Inflammatory macrophage treated with lipopolysaccharide for 4 hours (primary cell): ENCODE measurements at regions not wholly inside any gene's neighbourhood (a gene's known extent, or its start where the extent isn't known, plus 50 kb on each side); places are given as distances from the start of the nearest gene placed in this dataset.
A peak's percentile ranks its signal among the peaks of the same experiment; 100 is the strongest.

Experiments
- DNase-seq: peaks from one replicate; pipeline ENCODE4 v3.0.0-alpha.2; 2020

DNA sequence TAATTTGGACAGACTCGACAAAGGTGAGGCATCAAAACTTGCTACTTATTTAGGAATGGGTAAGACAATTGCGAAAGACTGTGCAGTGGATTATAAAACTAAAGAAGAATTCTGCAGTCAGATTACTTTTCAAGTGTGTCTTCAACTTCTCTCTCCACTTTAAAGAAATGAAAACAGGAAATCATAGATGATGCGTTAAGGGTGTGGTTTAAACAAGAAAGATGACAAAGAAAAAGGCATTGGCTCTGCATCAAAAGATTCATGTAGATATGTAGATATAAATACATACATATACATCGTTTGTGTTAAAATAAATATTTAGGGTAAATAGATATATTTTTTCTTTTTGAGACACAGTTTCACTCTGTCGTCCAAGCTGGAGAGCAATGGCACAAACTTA is 74.6 kb upstream of the PARP11 start:
- peak; percentile 65 for DNase-seq

- DNase-seq = peak; percentile 6
These were observed 72.5 kb upstream of the PARP11 start for GRCh38 chr12:3945671-3946070.

DNA sequence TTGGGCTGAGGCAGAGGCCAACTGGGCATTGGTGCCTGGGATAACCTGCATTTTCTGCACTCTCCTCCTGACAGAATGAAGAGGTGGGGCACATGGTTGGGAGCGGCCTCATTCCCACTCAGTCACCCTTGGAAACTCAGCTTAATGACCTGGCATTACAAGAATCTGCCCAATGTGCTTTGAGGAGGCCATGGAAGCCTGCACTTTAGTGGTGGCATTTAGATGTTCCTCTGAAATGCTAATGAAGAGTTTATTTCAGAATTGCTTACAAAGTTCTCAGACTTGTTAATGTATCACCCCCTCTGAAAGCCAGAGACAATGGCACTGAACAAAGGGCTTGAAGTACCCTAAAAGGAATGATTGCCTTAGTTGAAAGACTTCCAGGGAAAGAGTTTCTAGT is 71.4 kb upstream of the PARP11 start:
- DNase-seq = no peak

DNA sequence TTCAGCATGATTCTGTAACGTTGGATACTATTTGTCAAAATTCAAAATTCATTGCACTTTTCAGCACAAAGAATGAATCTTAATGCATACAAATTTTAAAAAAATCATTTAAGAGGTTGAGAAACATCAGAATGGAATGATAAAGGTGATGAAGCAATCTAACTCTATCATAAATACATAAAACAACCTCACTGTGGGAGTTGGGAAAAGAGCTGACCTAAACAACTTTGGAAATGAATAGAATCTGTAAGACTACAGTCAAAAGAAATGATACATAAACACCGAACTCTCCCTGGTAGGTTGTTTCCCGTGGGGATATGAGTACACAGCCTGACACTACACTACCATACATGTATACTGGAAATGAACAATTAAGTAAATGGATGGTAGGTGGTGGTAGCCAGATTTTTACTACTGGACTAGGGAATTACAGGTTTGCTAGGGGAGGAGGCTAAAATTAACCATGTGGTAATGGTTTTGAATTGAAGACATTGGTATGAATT is 64.9 kb upstream of the PARP11 start:
- no peak for DNase-seq

- DNase-seq = no peak
These were observed 61.9 kb upstream of the PARP11 start for GRCh38 chr12:3935078-3935477.

DNA sequence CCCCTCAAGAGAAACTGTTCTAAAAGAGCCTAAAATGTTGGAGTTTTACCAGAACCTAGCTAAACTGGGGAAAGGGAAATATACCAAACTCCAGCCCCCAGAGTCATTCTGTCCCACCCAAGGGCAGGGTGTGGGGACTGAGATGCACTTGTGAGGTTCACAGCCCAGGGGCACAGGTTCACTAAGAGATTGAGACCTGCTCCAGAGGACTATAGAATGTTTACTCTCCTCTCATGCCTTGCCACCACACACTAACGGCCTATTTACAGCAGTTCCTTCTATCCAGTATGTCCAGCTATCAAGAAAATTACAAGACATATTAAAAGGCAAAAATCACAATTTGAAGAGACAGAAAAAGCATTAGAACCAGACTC is 60.6 kb upstream of the PARP11 start:
- DNase-seq = no peak

DNA sequence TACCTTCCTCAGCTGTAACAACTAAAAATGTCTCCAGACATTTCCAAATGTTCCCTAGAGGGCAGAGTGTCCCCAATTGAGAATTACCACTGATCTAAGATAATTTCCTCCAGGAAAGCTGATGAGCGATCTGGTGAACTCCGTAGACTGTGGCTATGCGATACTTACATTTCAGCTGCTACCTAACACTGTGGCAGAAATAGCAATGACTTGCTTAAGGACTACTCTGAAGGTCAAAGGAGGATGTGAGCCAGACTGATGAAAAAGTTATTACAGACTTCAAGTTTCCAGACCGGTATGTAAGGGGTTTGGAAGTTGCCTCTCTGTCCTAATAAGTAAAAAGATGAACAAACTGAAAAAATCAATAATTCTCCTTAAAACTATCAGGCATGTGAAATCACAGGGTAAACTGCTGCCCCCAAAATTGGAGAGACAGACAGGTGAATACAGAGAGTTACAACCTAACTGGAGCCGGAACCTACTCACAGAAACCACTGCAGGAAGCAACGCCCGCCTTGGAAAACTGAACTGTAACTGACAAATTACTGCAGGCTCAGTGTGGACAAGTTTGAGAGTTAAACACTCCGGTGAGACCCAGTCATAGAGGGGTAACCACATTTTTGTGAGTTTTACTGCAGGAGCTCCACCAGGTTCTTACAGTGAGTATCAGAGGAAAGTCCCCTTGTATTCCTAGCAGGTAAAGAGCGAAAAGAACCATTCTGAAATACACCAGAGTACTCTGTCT is 60.0 kb upstream of the PARP11 start:
- DNase-seq = no peak

DNA sequence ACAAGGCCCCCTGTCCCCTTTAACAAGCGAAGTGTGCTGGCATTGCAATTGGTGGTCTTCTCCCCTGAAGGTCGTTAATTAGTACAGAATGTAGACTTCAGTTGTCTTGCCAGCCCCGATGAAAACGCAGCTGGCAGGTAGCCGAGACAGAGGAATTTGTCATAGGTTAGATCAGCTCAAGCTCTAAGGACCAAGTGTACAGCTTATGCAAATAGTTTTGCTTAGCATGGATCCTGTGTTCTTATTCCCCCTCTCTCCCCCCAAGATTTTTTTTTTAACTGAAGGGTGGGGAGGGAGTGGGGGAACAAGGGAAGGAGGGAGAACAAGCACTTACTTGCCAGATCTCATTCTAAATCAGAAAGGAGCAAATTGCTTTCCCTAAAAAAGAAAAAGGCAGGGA is 58.6 kb upstream of the PARP11 start:
- DNase-seq = no peak

DNA sequence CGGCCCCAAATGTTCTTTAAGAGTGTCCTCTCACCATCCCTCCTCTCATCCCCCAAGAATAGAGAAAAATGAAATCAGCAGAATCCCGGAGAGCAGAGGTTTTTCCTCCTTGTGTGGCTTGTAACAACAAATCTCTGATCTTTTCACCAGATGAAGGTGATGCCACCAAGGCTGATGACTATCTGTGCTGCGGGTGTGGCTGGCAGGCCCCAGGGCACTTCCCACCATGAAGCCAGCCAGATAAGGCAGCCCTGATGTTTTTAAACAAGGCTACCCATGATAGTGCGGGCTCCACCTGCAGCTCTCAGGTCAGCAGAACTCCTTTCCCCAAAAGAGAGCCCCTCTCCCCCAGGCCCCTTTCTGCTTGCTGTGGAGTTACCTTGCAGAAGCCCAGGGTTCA is 58.0 kb upstream of the PARP11 start:
- no peak for DNase-seq

DNA sequence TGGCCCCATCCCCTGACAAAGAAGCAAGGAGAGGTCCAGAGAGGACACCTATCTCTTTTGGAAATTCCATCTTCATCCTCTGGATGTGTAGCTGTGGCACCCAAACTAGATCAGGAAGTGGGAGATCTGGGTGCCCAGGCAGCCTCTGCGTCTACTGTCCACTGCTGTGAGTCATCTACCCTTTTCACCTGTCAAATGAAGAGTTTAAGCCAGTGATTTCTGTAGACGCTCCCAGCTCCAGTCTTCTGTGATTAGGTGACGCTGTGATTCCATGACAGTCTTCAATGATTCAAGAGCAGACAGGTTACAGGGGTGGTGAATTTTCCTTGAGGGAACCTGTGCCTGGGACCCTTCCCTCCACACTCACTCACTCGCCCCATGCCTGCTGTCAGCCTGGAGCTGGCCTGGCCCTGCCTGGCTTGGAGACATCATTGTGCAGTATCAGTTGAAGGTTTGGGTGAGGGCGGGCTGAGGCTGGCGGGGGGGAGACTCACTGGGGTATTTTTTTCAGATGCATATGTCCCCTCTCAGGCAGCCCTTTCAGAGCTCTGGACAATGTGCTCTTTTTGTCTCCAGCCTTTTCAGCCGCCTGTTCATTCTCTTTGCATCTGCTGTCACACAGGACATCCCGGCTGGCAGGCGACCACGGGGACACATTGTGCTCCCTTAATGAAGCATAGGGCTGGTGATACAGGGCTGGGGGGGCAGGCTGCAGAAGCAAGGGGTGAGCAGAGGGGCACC is 56.8 kb upstream of the PARP11 start:
- DNase-seq = no peak

DNA sequence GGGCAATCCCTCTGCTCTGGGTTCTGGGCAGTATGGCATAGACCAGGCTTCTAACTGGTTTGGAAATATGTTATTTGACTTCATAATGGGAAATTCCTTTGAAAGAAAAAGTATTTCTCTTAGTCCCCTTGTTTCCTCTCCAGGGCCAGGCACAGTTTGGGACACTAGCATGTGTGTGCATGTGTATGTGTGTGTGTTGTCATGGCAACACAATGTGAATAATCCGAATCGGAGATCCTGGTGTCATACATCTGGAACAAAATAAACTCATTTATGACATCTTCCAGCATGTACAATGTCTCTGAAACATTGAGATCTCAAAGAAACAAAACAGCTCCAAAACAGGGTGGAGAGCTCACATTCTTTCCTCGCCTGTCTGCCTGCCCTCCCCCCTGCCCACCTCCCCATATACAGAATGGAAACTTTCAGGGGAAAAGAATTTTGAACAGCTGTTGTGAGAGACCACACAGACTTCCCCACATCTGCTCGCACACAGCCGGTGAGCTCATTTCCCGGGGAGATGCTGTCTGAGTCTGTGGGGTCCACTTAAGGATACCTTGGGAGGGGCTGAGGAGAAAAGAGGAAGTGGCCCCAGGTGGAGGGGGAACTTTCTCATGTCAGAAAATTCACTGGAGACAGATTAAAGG is 55.5 kb upstream of the PARP11 start:
- no peak for DNase-seq

DNA sequence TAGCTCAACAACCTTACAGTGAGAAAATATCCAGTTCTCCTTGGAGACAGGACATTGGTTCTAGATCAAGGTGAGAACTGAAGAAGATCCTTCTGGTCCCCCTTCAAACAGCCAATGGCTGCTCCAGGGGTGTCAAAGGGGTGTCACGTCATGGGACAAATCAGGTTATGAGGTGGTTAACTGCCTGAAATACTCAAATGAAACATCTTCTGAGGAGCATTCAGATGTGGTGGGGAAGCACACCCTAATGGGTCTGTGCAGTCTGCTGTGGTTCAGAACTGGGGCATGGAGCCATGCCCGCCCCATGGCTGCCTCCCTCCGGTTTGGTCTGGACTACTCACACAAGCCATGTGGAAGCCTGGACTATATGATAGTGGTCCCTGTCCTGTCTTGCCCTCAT is 52.4 kb upstream of the PARP11 start:
- DNase-seq = no peak

GRCh38 chr12:3924761-3925160 is 51.6 kb upstream of the PARP11 start:
- no peak for DNase-seq

DNA sequence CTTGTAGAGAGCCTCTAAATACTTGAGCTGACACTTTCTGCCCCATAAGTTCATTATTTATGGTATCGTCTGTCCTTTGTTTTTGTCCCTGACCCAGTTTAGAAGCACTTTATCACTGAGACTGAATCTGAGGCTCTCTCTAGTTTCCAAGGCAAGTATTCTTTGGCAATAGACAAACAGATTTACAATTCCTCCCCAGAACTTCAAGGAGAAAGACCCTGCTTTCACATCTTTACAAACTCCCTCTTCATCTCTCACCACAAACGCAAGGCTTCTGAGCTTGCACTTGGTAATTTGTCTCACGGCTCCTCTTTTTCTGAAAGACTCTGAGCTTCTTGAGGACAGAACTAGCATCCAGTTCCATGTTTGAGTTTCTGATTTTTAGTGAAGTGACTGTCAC is 49.8 kb upstream of the PARP11 start:
- no peak for DNase-seq
